ENCODE measurements at regions not wholly inside any gene's neighbourhood (a gene's known extent, or its start where the extent isn't known, plus 50 kb on each side); places are given as distances from the start of the nearest gene placed in this dataset.
"Not testable (repeated sequence)": the region's sequence is repeated elsewhere in the genome, so short reads cannot be mapped to it uniquely, and the experiment has no call there.

DNA sequence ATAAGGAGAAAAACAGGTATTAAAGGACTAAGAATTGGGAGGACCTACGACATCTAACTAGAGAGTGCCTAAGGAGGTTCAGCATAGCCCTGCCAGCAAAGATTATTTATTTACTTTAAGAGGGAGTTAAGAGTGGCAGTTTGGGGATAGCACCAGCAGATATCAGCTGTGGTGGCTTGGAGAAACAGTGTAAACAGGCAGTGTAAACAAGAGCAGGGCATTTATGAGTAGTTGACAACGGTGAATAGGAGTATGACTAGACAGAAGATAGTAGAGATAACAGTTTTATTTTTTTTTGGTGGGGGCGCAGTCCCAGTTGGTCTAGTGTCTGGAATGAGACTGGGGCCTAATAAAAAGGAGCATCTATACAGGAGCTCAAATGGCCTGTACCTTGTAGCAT, 115.2 kb downstream of the PCDH10 start:
- TF ChIP-seq, protein P1, sequence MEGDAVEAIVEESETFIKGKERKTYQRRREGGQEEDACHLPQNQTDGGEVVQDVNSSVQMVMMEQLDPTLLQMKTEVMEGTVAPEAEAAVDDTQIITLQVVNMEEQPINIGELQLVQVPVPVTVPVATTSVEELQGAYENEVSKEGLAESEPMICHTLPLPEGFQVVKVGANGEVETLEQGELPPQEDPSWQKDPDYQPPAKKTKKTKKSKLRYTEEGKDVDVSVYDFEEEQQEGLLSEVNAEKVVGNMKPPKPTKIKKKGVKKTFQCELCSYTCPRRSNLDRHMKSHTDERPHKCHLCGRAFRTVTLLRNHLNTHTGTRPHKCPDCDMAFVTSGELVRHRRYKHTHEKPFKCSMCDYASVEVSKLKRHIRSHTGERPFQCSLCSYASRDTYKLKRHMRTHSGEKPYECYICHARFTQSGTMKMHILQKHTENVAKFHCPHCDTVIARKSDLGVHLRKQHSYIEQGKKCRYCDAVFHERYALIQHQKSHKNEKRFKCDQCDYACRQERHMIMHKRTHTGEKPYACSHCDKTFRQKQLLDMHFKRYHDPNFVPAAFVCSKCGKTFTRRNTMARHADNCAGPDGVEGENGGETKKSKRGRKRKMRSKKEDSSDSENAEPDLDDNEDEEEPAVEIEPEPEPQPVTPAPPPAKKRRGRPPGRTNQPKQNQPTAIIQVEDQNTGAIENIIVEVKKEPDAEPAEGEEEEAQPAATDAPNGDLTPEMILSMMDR (IDR thresholded peaks at IDR 0.05; ENCODE audit: insufficient read depth, low read length) = not testable (repeated sequence)
- TF ChIP-seq, protein P2, sequence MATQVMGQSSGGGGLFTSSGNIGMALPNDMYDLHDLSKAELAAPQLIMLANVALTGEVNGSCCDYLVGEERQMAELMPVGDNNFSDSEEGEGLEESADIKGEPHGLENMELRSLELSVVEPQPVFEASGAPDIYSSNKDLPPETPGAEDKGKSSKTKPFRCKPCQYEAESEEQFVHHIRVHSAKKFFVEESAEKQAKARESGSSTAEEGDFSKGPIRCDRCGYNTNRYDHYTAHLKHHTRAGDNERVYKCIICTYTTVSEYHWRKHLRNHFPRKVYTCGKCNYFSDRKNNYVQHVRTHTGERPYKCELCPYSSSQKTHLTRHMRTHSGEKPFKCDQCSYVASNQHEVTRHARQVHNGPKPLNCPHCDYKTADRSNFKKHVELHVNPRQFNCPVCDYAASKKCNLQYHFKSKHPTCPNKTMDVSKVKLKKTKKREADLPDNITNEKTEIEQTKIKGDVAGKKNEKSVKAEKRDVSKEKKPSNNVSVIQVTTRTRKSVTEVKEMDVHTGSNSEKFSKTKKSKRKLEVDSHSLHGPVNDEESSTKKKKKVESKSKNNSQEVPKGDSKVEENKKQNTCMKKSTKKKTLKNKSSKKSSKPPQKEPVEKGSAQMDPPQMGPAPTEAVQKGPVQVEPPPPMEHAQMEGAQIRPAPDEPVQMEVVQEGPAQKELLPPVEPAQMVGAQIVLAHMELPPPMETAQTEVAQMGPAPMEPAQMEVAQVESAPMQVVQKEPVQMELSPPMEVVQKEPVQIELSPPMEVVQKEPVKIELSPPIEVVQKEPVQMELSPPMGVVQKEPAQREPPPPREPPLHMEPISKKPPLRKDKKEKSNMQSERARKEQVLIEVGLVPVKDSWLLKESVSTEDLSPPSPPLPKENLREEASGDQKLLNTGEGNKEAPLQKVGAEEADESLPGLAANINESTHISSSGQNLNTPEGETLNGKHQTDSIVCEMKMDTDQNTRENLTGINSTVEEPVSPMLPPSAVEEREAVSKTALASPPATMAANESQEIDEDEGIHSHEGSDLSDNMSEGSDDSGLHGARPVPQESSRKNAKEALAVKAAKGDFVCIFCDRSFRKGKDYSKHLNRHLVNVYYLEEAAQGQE (IDR thresholded peaks at IDR 0.05; ENCODE audit: insufficient replicate concordance, low read depth) = not testable (repeated sequence)
- TF ChIP-seq GABPA (IDR thresholded peaks at IDR 0.05; ENCODE audit: low read depth); SPI1 (IDR thresholded peaks at IDR 0.05; ENCODE audit: borderline replicate concordance, low read depth); POLR2AphosphoS5 (IDR thresholded peaks at IDR 0.05; ENCODE audit: low read depth): not testable (repeated sequence)
